H9 (cell line): ENCODE measurements at regions not wholly inside any gene's neighbourhood (a gene's known extent, or its start where the extent isn't known, plus 50 kb on each side); places are given as distances from the start of the nearest gene placed in this dataset.

ENCODE experiments used
- DNase-seq: peaks from one replicate; pipeline ENCODE4 v3.0.0-alpha.2; 2017
- H2AFZ ChIP-seq: one replicate; pipeline ENCODE4 v1.6.1; 2013; ENCODE audit warnings: mild to moderate bottlenecking, low read length, control low read depth, moderate library complexity
- H2AK5ac ChIP-seq: 2 replicates; pipeline ENCODE4 v1.6.1; 2013; ENCODE audit warnings: low read length, control low read depth, mixed read lengths; ENCODE audit not compliant: insufficient read length
- H2BK120ac ChIP-seq: one replicate; pipeline ENCODE4 v1.6.1; 2013; ENCODE audit warnings: low read depth, mild to moderate bottlenecking, low read length, control low read depth, inconsistent platforms; ENCODE audit not compliant: poor library complexity, severe bottlenecking
- H2BK12ac ChIP-seq: 2 replicates; pipeline ENCODE4 v1.6.1; 2013; ENCODE audit warnings: low read length, control low read depth, mixed read lengths, low read depth; ENCODE audit not compliant: insufficient read length
- H2BK15ac ChIP-seq: 2 replicates; pipeline ENCODE4 v1.6.1; 2013; ENCODE audit warnings: low read depth, low read length, control low read depth
- H2BK20ac ChIP-seq: one replicate; pipeline ENCODE4 v1.6.1; 2013; ENCODE audit warnings: low read depth, mild to moderate bottlenecking, low read length, control low read depth, inconsistent platforms; ENCODE audit not compliant: poor library complexity, severe bottlenecking
- H2BK5ac ChIP-seq: 2 replicates; pipeline ENCODE4 v1.6.1; 2013; ENCODE audit warnings: low read length, control low read depth, mixed read lengths; ENCODE audit not compliant: insufficient read length
- H3K14ac ChIP-seq: 2 replicates; pipeline ENCODE4 v1.6.1; 2013; ENCODE audit warnings: low read length, control low read depth; ENCODE audit not compliant: insufficient read depth
- H3K18ac ChIP-seq: 2 replicates; pipeline ENCODE4 v1.6.1; 2013; ENCODE audit warnings: low read depth, mild to moderate bottlenecking, mixed read lengths, low read length, control low read depth; ENCODE audit not compliant: insufficient read length
- H3K23ac ChIP-seq: 2 replicates; pipeline ENCODE4 v1.6.1; 2013; ENCODE audit warnings: low read length, control low read depth, mixed read lengths, low read depth; ENCODE audit not compliant: insufficient read length
- H3K23me2 ChIP-seq: 2 replicates; pipeline ENCODE4 v1.6.1; 2013; ENCODE audit warnings: low read depth, mild to moderate bottlenecking, mixed read lengths, low read length, control low read depth; ENCODE audit not compliant: insufficient read length, poor library complexity, severe bottlenecking
- H3K27ac ChIP-seq: 2 replicates; pipeline ENCODE4 v1.5.1; 2013; ENCODE audit warnings: low read length, control low read depth, mixed read lengths, low read depth; ENCODE audit not compliant: insufficient read length
- H3K27me3 ChIP-seq: 2 replicates; pipeline ENCODE4 v1.6.1; 2013; ENCODE audit warnings: low read length, control low read depth, inconsistent platforms; ENCODE audit not compliant: insufficient read depth
- H3K4ac ChIP-seq: 2 replicates; pipeline ENCODE4 v1.6.1; 2013; ENCODE audit warnings: low read depth, mild to moderate bottlenecking, control low read depth, inconsistent platforms, low read length, moderate library complexity
- H3K4me1 ChIP-seq: 2 replicates; pipeline ENCODE4 v1.6.1; 2013; ENCODE audit warnings: low read length, control low read depth, inconsistent platforms; ENCODE audit not compliant: insufficient read depth
- H3K4me2 ChIP-seq: 2 replicates; pipeline ENCODE4 v1.6.1; 2013; ENCODE audit warnings: low read length, control low read depth, mixed read lengths; ENCODE audit not compliant: insufficient read length, insufficient read depth
- H3K56ac ChIP-seq: 2 replicates; pipeline ENCODE4 v1.6.1; 2013; ENCODE audit warnings: low read depth, mild to moderate bottlenecking, mixed read lengths, low read length, control low read depth; ENCODE audit not compliant: insufficient read length
- H3K79me1 ChIP-seq: 2 replicates; pipeline ENCODE4 v1.6.1; 2013; ENCODE audit warnings: low read depth, mild to moderate bottlenecking, moderate library complexity, low read length, control low read depth, inconsistent platforms; ENCODE audit not compliant: insufficient read depth, poor library complexity, severe bottlenecking
- H3K79me2 ChIP-seq: 2 replicates; pipeline ENCODE4 v1.6.1; 2013; ENCODE audit warnings: low read length, control low read depth, inconsistent platforms; ENCODE audit not compliant: insufficient read depth
- H3K9ac ChIP-seq: 2 replicates; pipeline ENCODE4 v1.6.1; 2013; ENCODE audit warnings: low read length, control low read depth, mixed read lengths; ENCODE audit not compliant: insufficient read length; ENCODE audit errors: extremely low read depth
- H3K9me3 ChIP-seq: one replicate; pipeline ENCODE4 v1.6.1; 2013; ENCODE audit warnings: low read depth, low read length, inconsistent platforms; ENCODE audit not compliant: control insufficient read depth
- H3T11ph ChIP-seq: one replicate; pipeline ENCODE4 v1.6.1; 2013; ENCODE audit warnings: mild to moderate bottlenecking, low read length, control low read depth, inconsistent platforms
- H4K20me1 ChIP-seq: one replicate; pipeline ENCODE4 v1.6.1; 2013; ENCODE audit not compliant: control insufficient read depth, insufficient read length, insufficient read depth
- H4K5ac ChIP-seq: 2 replicates; pipeline ENCODE4 v1.6.1; 2013; ENCODE audit warnings: low read depth, mild to moderate bottlenecking, mixed read lengths, low read length, control low read depth; ENCODE audit not compliant: insufficient read length
- H4K8ac ChIP-seq: replicated peaks from 2 replicates; pipeline ENCODE4 v1.6.1; 2013; ENCODE audit warnings: low read length, control low read depth, mixed read lengths, low read depth; ENCODE audit not compliant: insufficient read length
- H4K91ac ChIP-seq: 2 replicates; pipeline ENCODE4 v1.6.1; 2013; ENCODE audit warnings: low read depth, mild to moderate bottlenecking, moderate library complexity, mixed read lengths, low read length, control low read depth; ENCODE audit not compliant: insufficient read length
- H3K27ac Mint-ChIP-seq, 3 experiments: 2 replicates in 2 of 3; 3 replicates in 1 of 3; pipeline ENCODE4 v1.8.0; 2020 to 2021; ENCODE audit warnings: mixed read lengths in 3 of 3, mild to moderate bottlenecking in 1 of 3, moderate library complexity in 1 of 3
- H3K27me3 Mint-ChIP-seq: 2 replicates; pipeline ENCODE4 v1.8.0; 2021; ENCODE audit warnings: low read depth, mild to moderate bottlenecking, moderate library complexity, mixed read lengths
- H3K36me3 Mint-ChIP-seq, 3 experiments: 2 replicates in 2 of 3; 3 replicates in 1 of 3; pipeline ENCODE4 v1.8.0; 2020 to 2021; ENCODE audit warnings: low read depth in 3 of 3, mixed read lengths in 3 of 3; ENCODE audit not compliant: insufficient read depth in 1 of 3
- H3K4me1 Mint-ChIP-seq, 2 experiments: 2 replicates each; pipeline ENCODE4 v1.8.0; 2020; ENCODE audit warnings: mixed read lengths in 2 of 2
- H3K4me3 Mint-ChIP-seq, 2 experiments: 2 replicates in 1 of 2; 3 replicates in 1 of 2; pipeline ENCODE4 v1.8.0; 2020 to 2021; ENCODE audit warnings: mild to moderate bottlenecking in 2 of 2, mixed read lengths in 2 of 2, moderate library complexity in 1 of 2
- H3K9me3 Mint-ChIP-seq, 2 experiments: 2 replicates in 1 of 2; 3 replicates in 1 of 2; pipeline ENCODE4 v1.8.0; 2020; ENCODE audit warnings: mild to moderate bottlenecking in 2 of 2, mixed read lengths in 2 of 2, moderate library complexity in 1 of 2
- CTCF ChIP-seq: fragments of 200-600 bp; sonication (generic); conservative IDR thresholded peaks from 3 replicates; pipeline ENCODE4 v1.8.0; 2021; ENCODE audit warnings: antibody characterized with exemption, mild to moderate bottlenecking
- WGBS: extraction: QIAGEN DNeasy Blood & Tissue Kit; methylation state at CpG from one replicate; pipeline ENCODE4 v1.1.7; 2013; ENCODE audit warnings: missing lambda C conversion rate, low lambda C conversion rate, mixed read lengths; ENCODE audit not compliant: insufficient read length; ENCODE audit errors: extremely low coverage; 5-methylcytosine and 5-hydroxymethylcytosine counted together

GRCh38 chr20:37461405-37461804 is 59.6 kb upstream of the NNAT start:
- H3K18ac ChIP-seq = no peak overlapping the region
- H4K8ac ChIP-seq = no peak overlapping the region
- no peak overlapping the region for H3K4me3 Mint-ChIP-seq
- no peak overlapping the region for H3K27ac Mint-ChIP-seq
- H2AFZ ChIP-seq = no peak overlapping the region
- no CpG with 5 or more reads among the region's 3 CpGs for WGBS
- peaks cover 13% of the 10 kb centered on the region for H3K27me3 Mint-ChIP-seq
- H3K36me3 Mint-ChIP-seq = no peaks in the 10 kb centered on the region; a peak in 1 of 7 replicates
- no peak overlapping the region for H3K27ac ChIP-seq
- no peaks in the 10 kb centered on the region for H3K79me2 ChIP-seq
- no peak overlapping the region for H4K91ac ChIP-seq
- no peak overlapping the region for H3K9ac ChIP-seq
- H3K56ac ChIP-seq = no peak overlapping the region
- H4K20me1 ChIP-seq = no peaks in the 10 kb centered on the region
- no peaks in the 10 kb centered on the region for H3K9me3 ChIP-seq
- no peak overlapping the region for H2AK5ac ChIP-seq
- no peak for TF ChIP-seq CTCF
- H2BK20ac ChIP-seq = no peak overlapping the region
- no peak overlapping the region for H4K5ac ChIP-seq
- no peaks in the 10 kb centered on the region for H3K23me2 ChIP-seq
- no peaks in the 10 kb centered on the region for H3K4me1 ChIP-seq
- H3K23ac ChIP-seq = no peak overlapping the region
- no peak overlapping the region for H3K4ac ChIP-seq
- H3K4me1 Mint-ChIP-seq = peaks cover 0 to 11% of the 10 kb centered on the region in 2 experiments; a peak in 3 of 4 replicates
- no peak overlapping the region for H3K4me2 ChIP-seq
- H3K27me3 ChIP-seq = no peaks in the 10 kb centered on the region
- H3K9me3 Mint-ChIP-seq = peaks cover 5 to 9% of the 10 kb centered on the region in 2 experiments; a peak in 4 of 5 replicates
- H3K14ac ChIP-seq = no peak overlapping the region
- no peak overlapping the region for H2BK15ac ChIP-seq
- no peak overlapping the region for H2BK120ac ChIP-seq
- DNase-seq = no peak
- H2BK12ac ChIP-seq = no peak overlapping the region
- no peak overlapping the region for H2BK5ac ChIP-seq
- no peak overlapping the region for H3T11ph ChIP-seq
- H3K79me1 ChIP-seq = no peaks in the 10 kb centered on the region
